Common myeloid progenitor, CD34-positive (primary cell): ENCODE measurements at regions not wholly inside any gene's neighbourhood (a gene's known extent, or its start where the extent isn't known, plus 50 kb on each side); places are given as distances from the start of the nearest gene placed in this dataset.

Experiments used
- CTCF ChIA-PET: fragments of 350-600 bp; sonication (Branson Sonifier 250); formaldehyde crosslinking; loops from one replicate; lab custom pipeline; 2021; ENCODE audit warnings: antibody characterized with exemption; lab: Charles Lee
- POLR2A ChIA-PET: fragments of 350-600 bp; sonication (Branson Sonifier 250); formaldehyde crosslinking; loops from one replicate; lab custom pipeline; 2021; ENCODE audit warnings: antibody characterized with exemption; lab: Charles Lee
- DNase-seq, 3 donors: peaks; one replicate each; pipeline versions ENCODE4 v3.0.0 to v3.0.0-alpha.2; 2013
- H3K27ac ChIP-seq, 2 experiments: 1 replicate in 1 of 2; 2 replicates in 1 of 2; pipeline ENCODE4 v1.7.0; 2013; ENCODE audit warnings: inconsistent platforms in 2 of 2, low read length in 2 of 2, mild to moderate bottlenecking in 2 of 2, low read depth in 1 of 2, moderate library complexity in 1 of 2; ENCODE audit not compliant: severe bottlenecking in 2 of 2, insufficient read depth in 1 of 2, poor library complexity in 1 of 2
- H3K27me3 ChIP-seq, 5 experiments: replicated peaks in 2 of 5; 1 replicate in 3 of 5; 2 replicates in 2 of 5; pipeline versions ENCODE4 v1.6.1 to v1.7.0; 2013; ENCODE audit warnings: low read length in 4 of 5, mild to moderate bottlenecking in 2 of 5, moderate library complexity in 2 of 5, inconsistent platforms in 1 of 5; ENCODE audit not compliant: insufficient read depth in 5 of 5, control insufficient read depth in 4 of 5
- H3K36me3 ChIP-seq, 4 experiments: 1 replicate in 2 of 4; 2 replicates in 2 of 4; pipeline versions ENCODE4 v1.6.1 to v1.7.0; 2013; ENCODE audit warnings: low read length in 3 of 4, control low read depth in 1 of 4, mild to moderate bottlenecking in 1 of 4; ENCODE audit not compliant: control insufficient read depth in 4 of 4, insufficient read depth in 4 of 4
- H3K4me1 ChIP-seq, 4 experiments: 1 replicate in 3 of 4; 2 replicates in 1 of 4; pipeline versions ENCODE4 v1.6.1 to v1.7.1; 2013; ENCODE audit warnings: low read length in 3 of 4, mild to moderate bottlenecking in 3 of 4, control low read depth in 1 of 4, inconsistent platforms in 1 of 4, moderate library complexity in 1 of 4; ENCODE audit not compliant: control insufficient read depth in 4 of 4, insufficient read depth in 4 of 4; ENCODE audit errors: control extremely low read depth in 1 of 4
- H3K4me3 ChIP-seq, 7 experiments: 1 replicate in 4 of 7; 2 replicates in 3 of 7; pipeline versions ENCODE4 v1.5.1 to v1.7.0; 2013; ENCODE audit warnings: mild to moderate bottlenecking in 7 of 7, low read length in 6 of 7, moderate library complexity in 6 of 7, inconsistent platforms in 2 of 7, low read depth in 2 of 7, control low read depth in 1 of 7; ENCODE audit not compliant: insufficient read depth in 4 of 7, control insufficient read depth in 1 of 7; ENCODE audit errors: extremely low read depth in 1 of 7
- H3K9me3 ChIP-seq, 5 experiments: 1 replicate in 4 of 5; 2 replicates in 1 of 5; pipeline versions ENCODE4 v1.6.1 to v1.7.1; 2013; ENCODE audit warnings: low read length in 4 of 5, mild to moderate bottlenecking in 2 of 5, inconsistent platforms in 1 of 5, low read depth in 1 of 5, moderate library complexity in 1 of 5; ENCODE audit not compliant: control insufficient read depth in 4 of 5, insufficient read depth in 2 of 5; ENCODE audit errors: control extremely low read depth in 1 of 5
- WGBS: methylation state at CpG from one replicate; pipeline ENCODE4 v1.1.5; 2013; ENCODE audit not compliant: insufficient coverage; 5-methylcytosine and 5-hydroxymethylcytosine counted together

DNA sequence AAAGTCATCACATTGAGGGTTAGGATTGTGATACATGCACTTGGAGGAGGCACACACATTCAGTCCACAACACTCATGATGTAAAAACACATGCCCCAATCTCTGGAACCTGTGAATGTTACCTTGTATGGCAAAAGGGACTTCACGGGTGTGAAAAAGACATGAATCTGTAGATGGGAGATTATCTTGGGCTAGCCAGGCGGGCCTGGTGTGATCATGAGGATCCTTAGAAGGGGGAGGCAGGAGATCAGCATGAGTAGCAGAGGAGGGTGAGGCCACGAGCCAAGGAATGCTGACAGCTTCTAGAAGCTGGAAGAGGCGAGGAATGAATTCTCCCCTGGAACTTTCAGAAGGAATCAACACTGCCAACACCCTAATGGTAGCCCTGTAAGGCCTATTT lies 77.5 kb upstream of the ENPP6 start:
- ChIA-PET POLR2A (interaction anchor here (0.8 kb wide), 1 partner anchor 49 kb away, joined by 3 read pairs; no protein-coding TSS in a partner anchor), CTCF (no interaction called here)
- Histone ChIP-seq H3K36me3 (no peaks in the 10 kb centered on the region), H3K9me3 (peaks cover 0 to 2% (median 0%) of the 10 kb centered on the region in 5 experiments), H3K27me3 (no peaks in the 10 kb centered on the region), H3K27ac (no peak overlapping the region), H3K4me3 (no peak overlapping the region), H3K4me1 (peaks cover 0 to 20% (median 9%) of the 10 kb centered on the region in 4 experiments)
- no peak for DNase-seq
- 96% methylated on average over 4 of the region's 4 CpGs for WGBS

- Histone ChIP-seq H3K27me3 (no peaks in the 10 kb centered on the region), H3K27ac (no peak overlapping the region), H3K36me3 (no peaks in the 10 kb centered on the region), H3K4me1 (peaks cover 0 to 20% (median 9%) of the 10 kb centered on the region in 4 experiments), H3K9me3 (peaks cover 0 to 2% (median 0%) of the 10 kb centered on the region in 5 experiments), H3K4me3 (no peak overlapping the region)
- ChIA-PET CTCF (interaction anchor here (0.8 kb wide), 1 partner anchor 36 kb away, joined by 3 read pairs; no protein-coding TSS in a partner anchor), POLR2A (interaction anchor here (0.8 kb wide), 1 partner anchor 49 kb away, joined by 3 read pairs; no protein-coding TSS in a partner anchor)
- 100% methylated on average over 3 of the region's 7 CpGs for WGBS
- DNase-seq = no peak
These were observed 77.0 kb upstream of the ENPP6 start for GRCh38 chr4:184294606-184295133.

GRCh38 chr4:184293552-184293951 lies 75.9 kb upstream of the ENPP6 start:
- CTCF ChIA-PET = interaction anchor here (0.8 kb wide), 1 partner anchor 37 kb away, joined by 3 read pairs; no protein-coding TSS in a partner anchor
- WGBS = 40% methylated on average over 5 of the region's 6 CpGs
- H3K4me1 ChIP-seq = peaks cover 0 to 23% (median 10%) of the 10 kb centered on the region in 4 experiments
- POLR2A ChIA-PET = no interaction called here
- no peaks in the 10 kb centered on the region for H3K27me3 ChIP-seq
- DNase-seq = peak; percentile 69 to 91 (median 91)
- H3K36me3 ChIP-seq = no peaks in the 10 kb centered on the region
- peak overlapping the region in 1 of 7 experiments; percentile 21 for H3K4me3 ChIP-seq
- no peak overlapping the region for H3K27ac ChIP-seq
- H3K9me3 ChIP-seq = peaks cover 0 to 2% (median 0%) of the 10 kb centered on the region in 5 experiments

DNA sequence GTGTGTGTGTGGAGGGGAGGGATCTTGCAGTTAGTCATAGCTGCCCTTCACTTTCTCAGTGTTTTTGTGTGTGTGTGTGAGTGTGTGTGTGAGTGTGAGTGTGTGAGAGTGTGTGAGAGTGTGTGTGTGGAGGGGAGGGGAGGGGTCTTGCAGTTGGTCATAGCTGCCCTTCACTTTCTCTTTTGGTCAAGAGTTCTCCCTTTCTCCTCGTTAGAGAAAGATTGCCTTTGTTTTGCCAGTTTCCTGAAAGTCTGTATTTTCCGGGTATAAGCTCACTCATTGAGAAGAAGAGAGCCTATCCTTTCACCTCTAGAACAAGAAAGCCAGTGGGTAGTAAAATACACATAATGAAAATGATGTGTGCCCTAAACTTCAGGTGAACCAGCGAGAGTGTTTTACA lies 75.2 kb upstream of the ENPP6 start:
- no peaks in the 10 kb centered on the region for H3K27me3 ChIP-seq
- ChIA-PET POLR2A (no interaction called here), CTCF (interaction anchor here (0.8 to 1.3 kb wide), 3 partner anchors 11 to 213 kb away, joined by 3 to 4 read pairs (median 3); no protein-coding TSS in a partner anchor)

DNA sequence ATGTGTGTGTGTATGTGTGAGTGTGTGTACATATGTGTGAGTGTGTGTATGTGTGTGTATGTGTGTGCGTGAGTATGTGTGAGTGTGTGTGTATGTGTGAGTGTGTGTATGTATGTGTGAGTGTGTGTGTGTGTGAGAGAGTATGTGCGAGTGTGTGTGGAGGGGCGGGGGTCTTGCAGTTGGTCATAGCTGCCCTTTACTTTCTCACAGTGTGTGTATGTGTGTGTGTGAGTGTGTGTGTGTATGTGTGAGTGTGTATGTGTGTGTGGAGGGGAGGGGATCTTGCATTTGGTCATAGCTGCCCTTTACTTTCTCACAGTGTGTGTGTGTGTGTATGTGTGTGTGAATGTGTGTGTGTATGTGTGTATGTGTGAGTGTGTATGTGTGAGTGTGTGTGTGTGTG lies 74.8 kb upstream of the ENPP6 start:
- ChIA-PET POLR2A (no interaction called here), CTCF (interaction anchor here (0.8 to 1.3 kb wide), 4 partner anchors 11 to 213 kb away, joined by 3 to 4 read pairs (median 3); no protein-coding TSS in a partner anchor)

More for the DNA sequence above, 75.2 kb upstream of the ENPP6 start:
- WGBS = no CpG with 5 or more reads among the region's 3 CpGs
- Histone ChIP-seq H3K4me3 (no peak overlapping the region), H3K36me3 (no peaks in the 10 kb centered on the region), H3K4me1 (peaks cover 2 to 26% (median 15%) of the 10 kb centered on the region in 4 experiments), H3K27ac (no peak overlapping the region), H3K9me3 (peaks cover 0 to 2% (median 0%) of the 10 kb centered on the region in 5 experiments)
- DNase-seq = no peak

DNA sequence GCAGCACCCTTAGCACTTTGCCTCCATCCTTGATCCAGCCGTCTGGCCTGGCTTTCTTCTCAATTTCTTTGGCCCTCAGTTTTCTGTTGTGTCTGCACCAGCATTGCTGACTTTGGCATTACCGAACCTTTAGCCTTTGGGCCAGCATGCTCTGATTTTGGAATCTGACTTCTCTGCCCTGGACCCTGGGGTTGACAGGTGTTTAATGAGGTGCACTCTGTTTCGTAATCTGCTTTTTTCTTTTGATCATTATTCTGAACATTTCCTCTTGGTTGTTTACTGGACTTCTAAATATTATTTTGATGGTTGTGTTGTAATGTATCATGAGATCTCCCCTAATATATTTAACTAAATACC lies 71.5 kb upstream of the ENPP6 start:
- peaks cover 7 to 27% (median 17%) of the 10 kb centered on the region in 4 experiments for H3K4me1 ChIP-seq
- DNase-seq = no peak
- no peaks in the 10 kb centered on the region for H3K36me3 ChIP-seq
- H3K9me3 ChIP-seq = no peaks in the 10 kb centered on the region
- POLR2A ChIA-PET = no interaction called here
- H3K4me3 ChIP-seq = no peak overlapping the region
- CTCF ChIA-PET = interaction anchor here (1.3 kb wide), 1 partner anchor 248 kb away, joined by 4 read pairs; no protein-coding TSS in a partner anchor
- H3K27ac ChIP-seq = no peak overlapping the region
- 94% methylated on average over 2 of the region's 3 CpGs for WGBS
- H3K27me3 ChIP-seq = no peaks in the 10 kb centered on the region

More for the DNA sequence above, 74.8 kb upstream of the ENPP6 start:
- 95% methylated on average over 3 of the region's 3 CpGs for WGBS
- H3K4me1 ChIP-seq = peaks cover 6 to 27% (median 17%) of the 10 kb centered on the region in 4 experiments
- peaks cover 0 to 2% (median 0%) of the 10 kb centered on the region in 5 experiments for H3K9me3 ChIP-seq
- no peaks in the 10 kb centered on the region for H3K36me3 ChIP-seq
- no peak overlapping the region for H3K27ac ChIP-seq
- DNase-seq = peak in 1 of 3 donors; percentile 26
- no peak overlapping the region for H3K4me3 ChIP-seq
- no peaks in the 10 kb centered on the region for H3K27me3 ChIP-seq
